Thyroid gland (tissue), 4 donors: ENCODE measurements at regions not wholly inside any gene's neighbourhood (a gene's known extent, or its start where the extent isn't known, plus 50 kb on each side); places are given as distances from the start of the nearest gene placed in this dataset.

Experiments
- POLR2A ChIP-seq, 2 donors: fragments of 450-650 bp; IDR thresholded peaks; one replicate each; pipeline ENCODE4 v1.6.1; 2017; ENCODE audit warnings: antibody characterized with exemption in 2 of 2, mild to moderate bottlenecking in 2 of 2, moderate library complexity in 1 of 2
- TF ChIP-seq, protein P1 (sequence below), 6 experiments: fragments of 200-600 bp in 3 of 6; fragments of 450-650 bp in 3 of 6; sonication (generic) in 3 of 6; IDR thresholded peaks; one replicate each; pipeline ENCODE4 v1.5.1; 2016 to 2019; ENCODE audit warnings: antibody characterized with exemption in 6 of 6, mild to moderate bottlenecking in 2 of 6, inconsistent platforms in 1 of 6, moderate library complexity in 1 of 6

GRCh38 chr1:18005238-18005637 lies 102.4 kb upstream of the IGSF21 start:
- TF ChIP-seq, protein P1, sequence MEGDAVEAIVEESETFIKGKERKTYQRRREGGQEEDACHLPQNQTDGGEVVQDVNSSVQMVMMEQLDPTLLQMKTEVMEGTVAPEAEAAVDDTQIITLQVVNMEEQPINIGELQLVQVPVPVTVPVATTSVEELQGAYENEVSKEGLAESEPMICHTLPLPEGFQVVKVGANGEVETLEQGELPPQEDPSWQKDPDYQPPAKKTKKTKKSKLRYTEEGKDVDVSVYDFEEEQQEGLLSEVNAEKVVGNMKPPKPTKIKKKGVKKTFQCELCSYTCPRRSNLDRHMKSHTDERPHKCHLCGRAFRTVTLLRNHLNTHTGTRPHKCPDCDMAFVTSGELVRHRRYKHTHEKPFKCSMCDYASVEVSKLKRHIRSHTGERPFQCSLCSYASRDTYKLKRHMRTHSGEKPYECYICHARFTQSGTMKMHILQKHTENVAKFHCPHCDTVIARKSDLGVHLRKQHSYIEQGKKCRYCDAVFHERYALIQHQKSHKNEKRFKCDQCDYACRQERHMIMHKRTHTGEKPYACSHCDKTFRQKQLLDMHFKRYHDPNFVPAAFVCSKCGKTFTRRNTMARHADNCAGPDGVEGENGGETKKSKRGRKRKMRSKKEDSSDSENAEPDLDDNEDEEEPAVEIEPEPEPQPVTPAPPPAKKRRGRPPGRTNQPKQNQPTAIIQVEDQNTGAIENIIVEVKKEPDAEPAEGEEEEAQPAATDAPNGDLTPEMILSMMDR (IDR thresholded peaks at IDR 0.05), result no peak
- TF ChIP-seq POLR2A (IDR thresholded peaks at IDR 0.05), result no peak
